ENCODE measurements at regions not wholly inside any gene's neighbourhood (a gene's known extent, or its start where the extent isn't known, plus 50 kb on each side); places are given as distances from the start of the nearest gene placed in this dataset.

DNA sequence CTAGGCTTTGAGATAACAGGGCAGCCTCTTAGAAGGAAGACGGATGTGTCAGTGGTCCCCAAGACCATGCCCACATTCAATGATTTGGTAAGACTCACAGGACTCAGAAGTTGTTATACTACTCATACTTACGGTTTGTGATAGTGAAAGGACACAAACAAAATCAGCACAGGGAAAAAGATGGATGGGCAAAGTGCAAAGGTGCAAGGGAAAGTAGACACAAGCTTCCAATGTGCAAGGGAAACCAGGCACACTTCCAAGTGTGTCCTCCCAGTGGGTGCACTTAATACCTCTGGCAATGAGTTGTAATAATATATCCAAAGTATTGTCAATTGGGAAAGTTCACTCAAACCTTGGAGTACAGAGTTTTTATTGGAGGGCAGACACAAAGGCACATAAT lies 53.8 kb upstream of the VCX start:
- no peak for DNase-seq (ENCODE audit: low spot score)

DNA sequence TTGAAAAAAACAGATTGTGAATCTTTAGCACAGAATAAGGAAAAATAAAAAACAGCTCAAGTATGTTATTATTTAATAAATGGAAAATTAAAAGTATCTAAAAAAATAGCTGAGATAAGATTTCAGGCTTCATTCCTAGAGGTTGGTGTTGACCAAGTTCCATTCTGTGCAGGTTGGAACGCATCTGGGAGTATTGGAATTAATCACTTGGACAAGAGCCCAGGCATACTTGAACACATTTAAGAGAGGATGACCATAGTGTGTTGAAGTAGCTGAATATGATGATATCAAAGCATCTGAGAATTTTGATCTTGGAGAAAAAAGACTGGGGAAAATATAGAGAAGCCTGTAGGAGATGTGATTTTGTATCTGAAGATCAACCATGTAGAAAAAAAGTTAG lies 54.6 kb upstream of the VCX start:
- DNase-seq (ENCODE audit: low spot score): no peak

DNA sequence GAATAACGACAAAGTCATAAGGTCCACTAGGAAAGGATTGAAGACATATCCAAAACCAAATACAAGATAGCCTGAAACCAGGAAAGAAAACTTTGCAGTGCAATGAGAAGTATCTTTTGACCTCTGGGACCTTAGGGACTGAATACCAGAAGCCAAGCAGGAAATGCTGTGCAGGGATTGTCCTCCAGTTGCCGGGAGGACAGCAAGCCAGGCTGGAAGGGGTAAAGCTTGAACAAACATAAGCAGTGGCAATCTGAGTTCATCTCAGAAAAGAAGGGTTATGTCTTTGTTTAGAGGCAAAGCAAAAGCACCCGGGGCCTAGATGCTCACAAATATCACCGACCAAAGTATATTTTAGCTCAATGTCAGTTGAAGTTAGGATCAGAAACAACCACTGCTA lies 55.3 kb upstream of the VCX start:
- no peak for DNase-seq (ENCODE audit: low spot score)

DNA sequence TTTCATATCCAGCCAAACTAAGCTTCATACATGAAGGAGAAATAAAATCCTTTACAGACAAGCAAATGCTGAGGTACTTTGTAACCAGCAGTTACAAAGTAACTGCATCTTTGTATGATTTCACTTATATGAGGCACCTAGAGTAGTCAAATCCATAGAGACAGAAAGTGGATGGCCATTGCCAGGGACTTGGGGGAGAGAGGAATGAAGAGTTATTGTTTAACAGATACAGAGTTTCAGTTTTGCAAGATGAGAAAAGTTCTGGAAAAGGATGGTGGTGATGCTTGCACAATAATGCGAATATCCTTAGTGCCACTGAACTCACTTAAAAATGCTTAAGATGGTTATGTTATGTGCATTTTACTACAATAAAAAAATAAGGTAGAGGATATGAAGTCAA lies 58.4 kb upstream of the VCX start:
- no peak for DNase-seq (ENCODE audit: low spot score)

DNA sequence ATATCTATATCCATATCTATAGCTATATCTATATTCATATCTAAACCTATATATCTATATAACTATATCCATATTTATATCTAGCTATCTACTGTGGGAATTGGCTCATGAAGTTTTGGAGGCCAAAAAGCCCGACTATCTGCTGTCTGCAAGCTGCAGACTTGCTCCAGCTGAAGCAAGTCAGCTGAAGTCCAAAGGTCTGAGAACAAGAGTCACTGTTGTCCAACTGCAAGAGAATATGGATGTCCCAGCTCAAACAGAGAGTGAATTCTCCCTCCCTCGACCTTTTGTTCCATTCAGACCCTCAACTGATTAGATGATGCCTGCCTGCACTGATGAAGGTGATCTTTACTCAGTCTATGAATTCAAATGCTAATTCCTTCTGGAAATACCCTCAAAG lies 63.3 kb upstream of the VCX start:
- DNase-seq (ENCODE audit: low spot score): no peak

DNA sequence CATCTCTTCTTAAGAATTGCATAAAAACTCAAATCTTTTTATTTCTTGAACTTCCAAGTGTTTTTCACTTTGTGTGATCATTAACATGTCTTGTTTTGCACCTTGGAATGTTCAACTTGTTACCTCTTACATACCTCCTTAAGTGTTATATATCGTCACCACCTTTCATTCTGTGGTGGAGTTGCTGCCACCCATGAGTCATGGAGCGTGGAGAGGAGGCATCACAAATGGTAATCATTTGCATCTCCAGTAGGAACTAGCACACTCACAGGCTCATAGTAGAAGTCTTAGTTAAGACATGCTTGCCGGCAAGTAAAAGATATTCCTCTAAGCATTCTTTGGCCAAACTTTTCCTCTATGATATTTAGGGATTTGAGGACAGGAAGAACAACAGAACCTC lies 67.0 kb upstream of the VCX start:
- no peak for DNase-seq (ENCODE audit: low spot score)

DNA sequence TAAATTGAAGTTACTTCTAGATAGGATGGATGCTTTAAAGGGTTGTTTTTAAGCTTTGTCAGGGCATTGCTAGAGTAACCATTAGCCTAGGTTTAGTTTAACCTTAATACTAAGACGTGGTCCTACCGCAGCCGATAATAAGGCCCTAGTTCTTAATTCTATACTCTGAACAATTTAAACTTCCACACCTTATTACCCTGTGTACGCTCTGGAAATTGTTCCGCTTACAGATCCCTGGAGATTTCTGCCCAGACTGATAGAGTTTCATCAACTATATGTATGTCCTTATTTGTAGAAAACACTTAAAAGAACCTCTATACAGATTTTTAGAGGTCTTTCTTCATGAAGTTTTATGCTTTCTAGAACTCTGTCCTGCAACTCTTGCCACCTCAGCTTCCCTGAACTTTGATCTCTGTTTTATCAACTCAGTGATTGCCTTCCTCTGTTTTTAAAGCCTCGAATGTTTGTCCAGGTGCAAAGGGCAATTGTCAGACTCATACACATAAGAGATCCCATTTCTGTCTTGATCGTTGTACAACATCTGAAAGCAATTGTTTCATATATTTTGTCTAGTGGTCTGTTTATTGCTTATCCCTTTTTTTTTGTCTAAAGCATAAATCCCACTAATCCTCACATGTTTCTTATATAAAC lies 71.1 kb upstream of the VCX start:
- no peak for DNase-seq (ENCODE audit: low spot score)

DNA sequence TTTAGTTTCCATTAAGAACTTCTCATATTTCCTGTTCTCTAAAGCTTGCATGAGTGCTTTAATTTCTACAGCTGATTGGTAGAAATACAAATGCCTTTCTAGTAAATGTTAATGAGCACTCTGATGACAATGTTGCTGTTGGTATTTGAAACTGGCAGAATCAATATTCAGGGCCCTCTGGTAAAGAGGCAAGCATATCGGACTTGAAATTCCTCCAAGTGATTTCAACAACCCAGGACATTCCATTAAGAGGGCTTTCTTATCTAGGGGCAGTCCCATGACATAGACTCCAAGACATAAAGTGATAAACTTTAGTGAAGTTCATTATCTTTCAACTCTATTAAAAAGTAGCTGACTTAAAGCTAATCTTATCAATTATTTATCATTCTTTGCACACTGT lies 83.1 kb upstream of the VCX start:
- no peak for DNase-seq (ENCODE audit: low spot score)

DNA sequence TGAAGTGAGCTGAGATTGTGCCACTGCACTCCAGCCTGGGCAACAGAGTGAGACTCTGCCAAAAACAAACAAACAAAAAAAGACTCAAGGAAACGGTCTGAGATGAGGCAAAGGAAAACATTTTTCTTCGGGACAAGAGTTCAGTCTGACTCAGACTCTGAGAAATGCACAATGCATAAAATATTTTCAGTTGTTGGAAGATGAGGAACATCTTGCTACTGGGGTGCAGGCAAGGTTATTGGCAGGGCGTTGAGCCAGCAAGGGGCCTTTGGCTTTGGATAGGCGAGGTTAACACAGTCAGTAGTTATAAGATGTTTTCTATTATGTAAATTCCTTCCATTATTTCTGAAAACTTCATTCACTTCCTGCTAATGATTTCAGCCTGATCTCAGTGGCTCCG lies 96.1 kb upstream of the VCX start:
- DNase-seq (ENCODE audit: low spot score): no peak

DNA sequence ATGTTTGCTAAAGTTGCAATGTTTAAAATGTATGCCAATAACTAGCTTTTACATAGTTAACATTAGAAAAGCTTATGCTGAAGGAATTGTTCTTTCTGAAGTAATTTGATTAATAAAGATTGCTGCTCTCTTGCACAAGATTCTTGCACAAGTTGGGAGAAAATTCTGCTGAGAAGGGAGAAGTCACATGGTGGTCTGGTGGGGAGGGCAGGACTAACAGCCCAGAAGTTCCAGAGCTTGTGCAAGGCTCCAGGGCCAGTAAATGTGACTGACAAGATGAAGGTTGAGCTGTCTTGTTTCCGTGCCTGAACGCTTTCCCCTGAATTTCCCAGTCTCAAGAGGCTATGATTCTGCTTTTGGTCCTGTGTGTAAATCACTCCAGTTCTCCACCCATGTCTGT lies 112.9 kb upstream of the VCX start:
- no peak for DNase-seq (ENCODE audit: low spot score)

DNA sequence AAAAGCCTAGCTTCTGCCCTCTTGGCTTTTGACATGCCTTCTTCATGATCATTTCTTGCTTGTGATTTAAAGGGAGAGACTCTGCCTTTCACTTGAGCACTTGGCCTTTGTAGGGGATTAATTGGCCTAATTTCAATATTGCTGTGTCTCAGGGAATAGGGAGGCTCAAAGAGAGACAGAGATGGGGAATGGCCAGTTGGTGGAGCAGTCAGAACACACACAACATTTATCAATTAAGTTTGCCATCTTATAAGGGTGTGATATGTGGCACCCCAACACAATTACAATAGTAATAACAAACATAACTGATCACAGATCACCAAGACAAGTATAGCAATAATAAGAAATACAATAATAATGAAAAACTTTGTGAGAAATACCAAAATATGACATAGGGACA lies 122.5 kb upstream of the VCX start:
- DNase-seq (ENCODE audit: low spot score): no peak

DNA sequence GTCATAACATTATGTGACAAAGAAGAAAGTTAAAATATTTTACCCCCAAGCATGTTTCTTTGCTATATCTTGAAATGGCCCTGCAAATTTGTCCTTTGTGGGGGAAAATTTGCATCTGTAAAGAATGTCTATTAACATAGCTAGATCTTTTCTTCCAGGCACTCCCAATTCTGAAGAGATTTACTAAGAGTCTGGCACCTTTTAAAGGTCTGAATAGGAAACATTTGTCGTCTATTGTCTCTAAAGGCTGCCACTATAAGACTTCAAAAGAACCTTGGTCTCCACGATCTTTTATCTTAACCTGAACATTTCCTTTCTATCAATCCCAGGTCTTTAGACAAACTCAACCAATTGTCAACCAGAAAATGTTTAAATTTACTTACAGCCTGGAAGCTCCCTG lies 128.6 kb upstream of the VCX start:
- no peak for DNase-seq (ENCODE audit: low spot score)

DNA sequence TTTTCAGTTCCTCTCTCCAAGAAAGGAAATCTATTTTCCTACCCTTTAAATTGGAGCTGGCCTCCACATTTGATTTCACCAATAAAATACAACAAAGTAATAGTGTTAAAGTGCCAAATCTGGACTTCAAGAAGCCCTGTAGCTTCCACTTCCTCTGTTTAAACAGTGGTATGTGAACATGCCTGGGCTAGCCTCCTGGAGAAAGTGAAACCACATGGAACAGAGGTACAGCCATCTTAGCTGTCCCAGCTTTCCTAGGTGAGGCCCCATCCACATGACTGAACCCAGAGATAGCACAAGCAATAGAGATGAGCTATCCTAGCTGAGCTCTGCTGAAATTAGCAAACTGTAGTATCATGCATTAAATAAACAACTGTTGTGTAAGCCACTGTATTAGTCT lies 131.8 kb upstream of the VCX start:
- DNase-seq (ENCODE audit: low spot score): no peak

DNA sequence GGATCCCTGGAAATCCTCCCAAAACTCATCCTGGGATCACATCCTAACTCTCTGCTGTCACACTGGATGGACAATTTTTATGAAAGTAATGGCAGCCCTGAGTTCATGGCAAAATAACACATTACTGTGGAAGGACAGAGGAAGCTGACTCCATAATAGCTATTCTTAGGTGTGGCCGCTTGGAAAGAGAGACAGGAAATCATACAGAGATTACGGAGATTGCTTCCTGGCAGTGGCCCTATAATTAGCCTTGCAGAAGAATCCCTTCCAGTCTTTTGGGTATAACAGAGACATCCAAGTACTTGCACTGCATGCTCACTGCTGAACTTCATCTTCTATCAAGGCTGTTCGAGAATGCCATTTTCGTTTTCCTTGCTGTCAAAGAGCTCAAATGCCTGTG lies 133.1 kb upstream of the VCX start:
- no peak for DNase-seq (ENCODE audit: low spot score)

DNA sequence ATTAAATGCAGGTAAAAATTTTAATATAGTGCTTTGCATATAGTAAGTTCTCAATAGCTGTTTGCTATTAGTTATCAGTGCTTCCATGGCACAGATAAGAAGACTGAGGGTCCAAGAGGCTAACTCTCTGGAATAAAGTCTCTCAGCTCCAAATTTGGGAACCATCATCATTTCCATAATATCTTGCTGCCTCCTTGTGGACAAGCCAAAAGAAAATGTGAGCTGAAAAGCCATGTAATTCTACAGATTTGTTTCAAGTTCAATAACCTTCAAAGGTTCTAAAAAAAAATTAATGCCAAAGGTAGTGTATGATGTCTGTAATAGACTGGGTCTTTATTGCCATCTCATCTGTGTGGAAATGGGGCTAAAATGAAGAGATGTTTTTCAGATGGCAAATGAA lies 136.9 kb upstream of the VCX start:
- no peak for DNase-seq (ENCODE audit: low spot score)

DNA sequence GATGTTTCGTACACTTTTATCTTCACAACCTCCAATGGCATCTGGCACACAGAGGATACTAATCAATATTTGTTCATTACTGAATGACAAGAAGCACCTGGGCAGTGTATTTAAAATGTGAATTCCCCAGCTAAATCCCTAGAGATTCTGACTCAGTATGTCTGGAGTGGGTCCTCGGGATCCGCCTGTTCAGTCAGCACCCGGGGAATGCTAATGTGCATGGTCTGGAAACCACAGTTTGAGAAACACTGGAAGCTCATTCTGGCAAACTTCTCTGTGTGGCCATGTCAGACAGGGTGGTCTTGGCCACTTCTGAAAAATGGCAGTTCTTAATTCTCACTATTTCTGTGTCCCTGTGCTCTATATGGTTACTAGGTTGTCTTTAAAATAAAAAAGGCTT lies 138.8 kb upstream of the VCX start:
- no peak for DNase-seq (ENCODE audit: low spot score)

DNA sequence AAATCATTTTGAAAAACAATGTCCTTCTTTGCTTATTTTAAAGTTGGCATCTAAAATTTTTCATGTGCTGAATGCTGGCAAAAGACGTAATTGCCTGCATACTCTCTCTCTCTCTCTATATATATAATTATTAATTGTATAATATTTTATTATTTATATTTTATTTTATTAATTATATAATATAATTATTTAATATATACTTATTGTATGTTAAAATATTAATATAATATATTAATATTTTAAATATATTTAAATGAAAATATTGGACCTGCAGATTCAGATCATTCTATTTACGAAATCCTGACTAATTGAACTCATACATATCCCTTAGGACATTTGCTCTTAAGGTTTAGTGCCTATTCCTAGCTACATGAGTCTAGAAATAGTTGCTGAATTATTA lies 144.7 kb upstream of the VCX start:
- no peak for DNase-seq (ENCODE audit: low spot score)

DNA sequence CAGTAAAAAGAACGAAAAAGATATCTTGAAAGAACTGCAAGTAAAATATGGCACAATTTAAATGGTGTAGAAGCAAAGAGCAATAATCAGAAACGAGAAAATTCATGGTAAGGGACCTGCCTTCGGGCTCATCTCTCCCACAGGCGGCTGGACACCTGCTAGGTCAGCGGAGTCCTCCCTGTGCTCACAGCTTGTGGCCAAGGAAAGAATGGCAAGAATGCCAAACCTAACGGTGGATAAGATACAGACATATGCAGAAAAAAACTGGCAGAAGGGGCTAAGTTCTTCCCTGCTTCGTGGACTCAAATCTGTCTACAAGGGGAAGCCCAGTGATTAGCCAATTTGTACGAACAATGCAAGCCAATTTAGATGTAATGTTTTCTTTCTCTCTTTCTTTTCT lies 152.1 kb upstream of the VCX start:
- no peak for DNase-seq (ENCODE audit: low spot score)

DNA sequence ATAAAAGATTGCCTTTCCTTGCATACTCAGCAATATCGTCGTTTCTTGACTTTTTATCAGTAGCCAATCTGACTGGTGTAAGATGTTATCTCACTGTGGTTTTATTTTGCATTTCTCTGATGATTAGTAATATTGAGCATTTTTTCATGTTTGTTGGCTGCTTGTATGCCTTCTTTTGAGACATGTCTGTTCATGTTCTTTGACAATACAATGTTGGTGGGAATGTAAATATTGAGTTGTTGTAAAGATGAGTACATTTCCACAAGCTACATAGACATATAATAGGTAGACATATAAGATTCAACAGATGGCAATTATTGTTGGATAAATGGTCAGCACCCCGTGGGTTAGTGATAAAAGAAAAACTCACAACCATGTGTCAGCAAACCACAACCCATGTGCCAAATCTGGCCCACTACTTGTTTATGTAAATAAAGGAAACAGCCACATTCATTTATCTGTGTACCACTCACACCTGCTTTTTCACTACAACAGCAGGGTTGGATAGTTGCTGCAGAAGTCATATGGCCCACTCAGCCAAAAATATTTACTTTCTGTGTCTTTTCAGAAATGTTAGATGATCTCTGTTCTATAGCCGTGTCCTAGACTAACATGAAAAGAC lies 153.1 kb upstream of the VCX start:
- DNase-seq (ENCODE audit: low spot score): no peak

DNA sequence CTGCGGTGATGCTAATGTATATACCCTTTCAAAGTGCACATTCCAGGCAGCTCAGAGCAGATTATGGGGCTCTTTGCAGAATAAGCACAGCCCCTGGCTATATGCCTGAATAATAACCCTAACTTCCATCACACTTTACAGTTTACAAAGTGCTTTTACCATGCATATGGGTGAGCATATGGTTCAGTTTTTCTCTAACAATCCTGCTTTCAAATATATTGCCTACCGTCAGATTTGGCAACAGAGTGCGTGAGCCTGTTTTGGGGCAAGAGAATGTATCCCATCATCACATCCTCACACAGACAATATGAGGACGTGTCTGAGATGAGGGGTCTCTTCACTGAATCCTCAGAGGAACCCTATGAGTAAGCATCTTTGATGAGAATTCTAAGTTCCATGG lies 162.8 kb upstream of the VCX start:
- DNase-seq (ENCODE audit: low spot score): no peak

DNA sequence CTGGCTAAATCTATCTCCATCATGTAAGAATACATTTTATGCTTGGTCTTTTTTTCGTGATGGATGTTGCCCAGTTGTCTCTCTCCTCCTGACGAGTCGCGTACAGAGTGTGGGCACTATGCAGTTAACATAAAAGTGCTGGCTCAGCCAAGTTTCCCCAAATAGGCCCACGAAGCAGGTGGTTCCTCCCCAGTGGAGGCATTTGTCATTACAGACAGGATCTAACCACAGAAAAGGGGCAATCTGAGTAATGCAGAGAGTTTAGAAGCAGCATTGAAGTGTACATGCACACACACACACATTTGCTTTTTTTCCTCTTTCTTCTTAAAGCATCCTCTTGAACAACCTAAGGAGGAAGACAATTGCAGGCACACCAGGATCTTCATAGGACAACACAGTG lies 188.7 kb upstream of the VCX start:
- no peak for DNase-seq (ENCODE audit: low spot score)

DNA sequence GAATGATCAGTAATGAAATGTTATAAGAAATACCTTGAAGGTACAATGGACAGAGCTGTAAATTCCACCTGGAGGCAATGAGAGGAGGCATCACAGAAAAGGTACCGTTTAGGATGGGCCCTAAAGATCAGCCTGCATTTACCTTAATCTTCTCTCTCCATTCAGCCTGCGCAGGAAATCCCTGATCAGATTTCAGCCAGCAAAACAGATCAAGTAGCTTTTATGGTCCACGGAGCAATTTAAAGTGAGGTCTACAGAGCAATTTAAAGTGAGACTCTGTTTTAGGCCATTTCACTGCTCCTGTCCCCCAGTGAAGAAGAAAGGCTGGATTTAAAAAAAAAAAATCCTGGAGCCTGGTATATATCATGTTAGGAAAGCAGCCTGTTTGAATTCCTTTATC lies 195.1 kb upstream of the VCX start:
- DNase-seq (ENCODE audit: low spot score): no peak

DNA sequence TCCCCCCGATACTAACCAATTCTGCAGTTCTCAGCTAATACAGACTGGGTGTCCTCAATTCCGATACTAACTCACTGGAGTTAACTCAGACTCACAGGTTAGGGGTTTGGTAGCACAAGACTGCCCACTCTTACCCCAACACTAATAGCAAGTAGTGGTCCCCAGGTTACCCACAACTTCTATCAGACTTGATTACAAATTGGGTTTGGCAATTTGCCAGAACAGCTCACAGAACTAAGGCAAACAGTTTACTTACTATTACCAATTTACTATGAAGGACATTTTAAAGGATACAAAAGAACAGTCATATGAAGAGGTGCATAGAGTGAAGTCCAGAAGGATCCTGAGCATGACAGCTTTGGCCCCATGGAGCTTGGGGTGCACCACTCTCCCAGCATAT lies 201.8 kb upstream of the VCX start:
- DNase-seq (ENCODE audit: low spot score): no peak

DNA sequence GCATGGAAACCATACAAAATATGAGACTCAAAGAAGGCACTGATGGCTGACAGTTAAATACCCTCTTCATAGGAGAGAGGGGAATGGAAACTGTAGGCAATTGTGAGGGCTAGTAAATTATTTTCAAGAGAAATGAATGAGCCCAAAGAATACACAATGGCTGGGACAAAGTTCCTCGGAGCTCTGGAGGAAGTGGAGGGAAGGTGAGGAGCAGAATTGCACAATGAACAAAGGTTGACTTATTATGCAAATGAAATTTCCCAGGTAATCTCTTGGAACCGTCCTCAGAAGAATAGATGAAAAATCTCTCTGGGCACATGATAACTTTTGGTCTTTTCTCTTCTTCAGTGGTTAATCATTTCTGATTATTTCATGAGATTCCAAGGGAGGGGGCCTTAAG lies 202.6 kb upstream of the VCX start:
- DNase-seq (ENCODE audit: low spot score): no peak

All from ureter (tissue), 1 donor.